8988T (cell line): ENCODE measurements at regions not wholly inside any gene's neighbourhood (a gene's known extent, or its start where the extent isn't known, plus 50 kb on each side); places are given as distances from the start of the nearest gene placed in this dataset.

Experiments
- DNase-seq: peaks from one replicate; pipeline ENCODE4 v3.0.0; 2011

GRCh38 chr3:25117005-25117593 lies 311.0 kb upstream of the RARB start:
- DNase-seq = no peak

- DNase-seq = no peak
Measured at GRCh38 chr3:25119682-25120081, 308.4 kb upstream of the RARB start.

DNA sequence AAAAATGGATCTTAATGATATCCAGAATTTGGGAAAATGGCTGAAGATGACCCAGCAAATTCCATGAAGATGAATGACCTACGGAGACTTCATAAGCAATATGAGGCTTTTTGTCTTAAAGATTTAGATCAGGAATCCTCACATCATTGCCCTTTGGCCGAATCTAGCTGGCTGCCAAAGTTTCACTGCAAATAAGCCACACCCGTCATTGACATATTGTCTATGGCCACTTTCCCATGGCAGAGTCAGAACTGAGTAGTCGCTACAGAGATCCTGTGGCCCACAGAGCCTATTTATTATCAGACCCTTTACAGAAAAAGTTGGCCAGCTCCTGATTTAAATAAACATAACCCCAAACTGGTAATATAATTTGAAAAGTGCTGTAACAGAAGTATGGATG lies 307.4 kb upstream of the RARB start:
- no peak for DNase-seq

GRCh38 chr3:25125201-25125600 lies 302.9 kb upstream of the RARB start:
- DNase-seq = no peak

DNA sequence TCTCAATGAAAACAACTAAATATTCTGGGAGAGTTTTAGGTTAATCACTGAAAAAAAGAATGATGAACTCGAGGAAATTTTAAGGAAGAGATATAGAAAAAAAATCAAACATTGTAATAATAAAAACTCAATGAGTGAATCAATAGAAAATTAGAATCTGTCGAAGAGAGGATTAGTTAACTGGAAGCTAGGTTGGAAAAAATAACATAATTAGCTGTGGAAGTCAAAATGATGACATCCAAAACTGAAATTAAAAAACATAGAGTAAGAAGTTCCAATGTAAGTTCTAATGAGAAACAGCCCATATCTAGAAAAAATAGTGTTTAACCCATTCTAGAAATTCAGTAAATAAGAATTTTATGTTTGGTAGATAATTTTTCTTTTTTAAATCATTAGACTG lies 299.3 kb upstream of the RARB start:
- no peak for DNase-seq

- no peak for DNase-seq
Measured at GRCh38 chr3:25130724-25131520, 297.1 kb upstream of the RARB start.

GRCh38 chr3:25133588-25133987 lies 294.5 kb upstream of the RARB start:
- DNase-seq = no peak

DNA sequence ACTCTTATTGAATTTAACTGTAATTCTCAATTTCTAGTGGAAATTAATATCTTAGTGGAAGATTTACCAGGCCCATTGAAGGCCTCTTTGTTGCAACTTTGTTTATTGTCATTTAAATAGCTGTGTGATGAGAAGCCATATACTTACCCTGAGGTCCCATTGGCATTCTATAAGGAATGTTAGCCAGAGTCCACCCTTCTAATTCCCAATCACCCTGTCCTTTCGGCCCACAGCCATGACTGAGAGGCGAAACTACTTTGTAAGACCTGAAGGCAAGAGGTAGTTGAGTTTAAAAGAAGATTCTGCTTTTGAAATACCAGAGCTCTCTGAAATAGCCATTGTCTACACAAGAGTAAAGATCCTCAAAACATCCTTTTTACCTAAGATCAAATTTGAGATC lies 290.5 kb upstream of the RARB start:
- no peak for DNase-seq

DNA sequence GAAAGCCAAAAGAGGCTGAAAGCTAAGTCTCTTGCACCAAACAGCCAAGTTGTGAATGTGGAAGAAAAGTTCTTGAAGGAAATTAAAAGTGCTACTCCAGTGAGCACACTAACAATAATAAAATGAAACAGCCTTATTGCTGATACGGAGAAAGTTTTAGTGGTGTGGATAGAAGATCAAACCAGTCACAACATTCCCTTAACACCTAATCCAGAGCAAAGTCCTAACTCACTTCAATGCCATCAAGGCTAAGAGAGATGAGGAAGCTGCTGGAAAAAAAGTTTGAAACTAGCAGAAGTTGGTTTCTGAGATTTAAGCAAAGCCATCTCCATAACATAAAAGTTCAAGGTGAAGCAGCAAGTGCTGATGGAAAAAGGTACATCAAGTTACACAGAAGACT lies 288.8 kb upstream of the RARB start:
- DNase-seq = no peak

GRCh38 chr3:25142609-25143355 lies 285.3 kb upstream of the RARB start:
- no peak for DNase-seq

GRCh38 chr3:25143356-25144025 lies 284.6 kb upstream of the RARB start:
- no peak for DNase-seq

- DNase-seq = no peak
Measured at GRCh38 chr3:25144430-25144829, 283.6 kb upstream of the RARB start.

GRCh38 chr3:25145176-25145575 lies 282.9 kb upstream of the RARB start:
- DNase-seq = no peak

- no peak for DNase-seq
Measured at GRCh38 chr3:25150199-25150598, 277.9 kb upstream of the RARB start.

DNA sequence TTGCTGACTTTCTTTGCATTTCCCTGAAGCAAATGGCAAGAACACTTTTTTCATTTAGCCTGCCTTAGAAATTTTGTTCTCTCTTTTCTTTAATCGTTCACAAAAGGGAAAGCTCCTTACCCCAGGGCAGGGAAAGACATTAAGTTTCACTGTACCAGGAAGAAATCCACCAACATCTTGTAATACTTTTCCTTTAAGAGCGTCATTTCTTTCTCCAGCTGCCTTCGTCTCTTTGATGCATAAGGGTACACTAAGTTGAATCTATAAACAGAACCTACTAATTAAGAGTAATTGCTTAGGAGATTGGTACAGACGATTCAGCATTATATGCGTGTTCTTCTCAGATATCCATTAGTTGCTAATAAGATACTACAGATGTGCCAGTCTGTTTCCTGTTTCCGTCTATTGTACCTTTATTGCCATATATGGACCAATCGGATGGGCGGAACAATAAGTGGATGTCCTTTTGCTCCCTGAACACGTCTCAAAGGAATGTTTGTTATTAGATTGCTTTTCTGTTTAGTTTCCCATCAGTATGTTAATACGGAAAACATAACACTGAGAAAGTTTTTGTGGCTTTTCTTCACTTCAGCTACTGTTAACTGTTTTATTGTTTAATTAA lies 276.7 kb upstream of the RARB start:
- no peak for DNase-seq

DNA sequence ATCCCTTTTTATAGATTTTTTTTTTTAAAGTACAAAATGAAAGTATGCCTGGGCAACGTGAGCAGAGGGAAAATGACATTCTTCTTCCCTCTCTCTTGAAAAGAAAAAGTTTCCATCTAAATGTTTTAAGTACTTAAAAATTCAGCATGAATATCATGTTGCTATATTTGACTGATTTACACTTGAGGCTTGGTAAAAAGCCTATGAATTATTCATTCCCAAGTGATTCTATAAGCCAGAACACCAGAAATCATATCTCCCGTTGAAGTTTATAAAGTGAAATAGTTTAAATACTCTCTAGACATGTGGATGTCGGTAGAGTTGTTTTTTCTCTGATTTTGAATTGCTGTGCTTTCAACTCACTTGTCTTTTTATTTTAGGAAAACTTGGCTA lies 276.2 kb upstream of the RARB start:
- DNase-seq = no peak

GRCh38 chr3:25153136-25153535 lies 274.9 kb upstream of the RARB start:
- no peak for DNase-seq

- DNase-seq = no peak
Measured at GRCh38 chr3:25153561-25153960, 274.5 kb upstream of the RARB start.

DNA sequence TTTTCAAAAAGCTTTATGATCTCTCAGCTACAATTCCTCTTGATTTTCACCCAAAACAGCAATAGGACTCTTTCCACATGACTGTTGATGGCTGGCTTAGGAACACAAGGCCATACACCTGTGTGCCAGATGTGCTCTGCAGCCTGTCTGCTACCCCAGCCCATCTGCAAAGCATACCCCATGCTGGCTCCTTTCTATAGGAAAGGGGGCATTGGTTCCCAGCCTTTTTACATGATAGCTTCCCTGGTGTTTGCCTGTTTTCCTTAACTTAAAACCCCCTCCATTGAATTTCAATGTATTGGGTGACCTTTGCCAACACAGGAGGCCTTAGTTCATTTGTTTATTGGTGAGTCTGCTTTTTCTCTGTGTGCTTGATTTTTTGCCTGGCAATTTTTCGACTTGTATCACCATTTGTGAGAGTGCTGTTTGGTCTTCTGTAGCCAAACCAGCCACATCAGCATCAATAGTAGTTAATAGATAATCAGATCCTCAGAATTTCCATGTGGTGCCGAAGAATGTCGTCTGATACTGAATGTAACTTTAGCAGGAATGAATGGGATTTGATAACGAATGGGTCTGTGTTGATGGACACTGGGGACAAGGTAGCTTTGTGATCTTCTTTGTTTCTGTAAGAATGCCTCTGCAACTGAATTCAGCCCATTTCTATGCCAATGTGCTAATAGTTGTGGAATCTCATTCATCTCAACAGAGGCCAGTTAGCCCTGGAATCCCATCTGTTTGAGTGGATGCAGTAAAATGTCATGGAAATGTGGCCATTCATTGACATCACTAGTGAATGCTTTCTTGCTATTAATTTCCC lies 272.2 kb upstream of the RARB start:
- no peak for DNase-seq

- no peak for DNase-seq
Measured at GRCh38 chr3:25156626-25157025, 271.4 kb upstream of the RARB start.

- no peak for DNase-seq
Measured at GRCh38 chr3:25165306-25165705, 262.8 kb upstream of the RARB start.

GRCh38 chr3:25166016-25166415 lies 262.0 kb upstream of the RARB start:
- DNase-seq = no peak
